ENCODE measurements at regions not wholly inside any gene's neighbourhood (a gene's known extent, or its start where the extent isn't known, plus 50 kb on each side); places are given as distances from the start of the nearest gene placed in this dataset.

GRCh38 chr6:147821295-147821897, 312.9 kb downstream of the SAMD5 start:
- H3K4me1 Mint-ChIP-seq: peaks cover 8% of the 10 kb centered on the region
- H3K9me3 Mint-ChIP-seq: no peaks in the 10 kb centered on the region
- no peaks in the 10 kb centered on the region for H3K27me3 Mint-ChIP-seq (ENCODE audit: low read depth)
- DNase-seq (ENCODE audit: low spot score) (no peak), ATAC-seq (0 out of 2 replicates have a peak, but pooled peaks have one; percentile 41)
- ChIA-PET POLR2A (no interaction called here), CTCF (no interaction called here)
- TF ChIP-seq GRHL2 (CRISPR knock-in tag; IDR thresholded peaks at IDR 0.05; ENCODE audit: insufficient replicate concordance, severe bottlenecking): no peak
- no peak for TF ChIP-seq ZNF219 (CRISPR knock-in tag; IDR thresholded peaks at IDR 0.05; ENCODE audit: borderline replicate concordance)
- TF ChIP-seq ZNF396 (CRISPR knock-in tag; IDR thresholded peaks at IDR 0.05; ENCODE audit: borderline replicate concordance): no peak
- H3K4me3 Mint-ChIP-seq: no peak overlapping the region
- no peak overlapping the region for H3K27ac Mint-ChIP-seq
- no peaks in the 10 kb centered on the region for H3K36me3 Mint-ChIP-seq

- Mint-ChIP-seq H3K9me3 (no peaks in the 10 kb centered on the region), H3K27ac (no peak overlapping the region), H3K27me3 (ENCODE audit: low read depth) (no peaks in the 10 kb centered on the region), H3K4me1 (peaks cover 8% of the 10 kb centered on the region), H3K36me3 (no peaks in the 10 kb centered on the region), H3K4me3 (no peak overlapping the region)
- TF ChIP-seq FOXP1 (CRISPR knock-in tag; IDR thresholded peaks at IDR 0.05; ENCODE audit: borderline replicate concordance) (no peak), ELF4 (CRISPR knock-in tag; IDR thresholded peaks at IDR 0.05; ENCODE audit: low read depth) (no peak), ZNF416 (CRISPR knock-in tag; IDR thresholded peaks at IDR 0.05) (no peak), ZNF512 (CRISPR knock-in tag; IDR thresholded peaks at IDR 0.05; ENCODE audit: borderline replicate concordance) (no peak), JUN (CRISPR knock-in tag; IDR thresholded peaks at IDR 0.05) (no peak), ZBTB43 (CRISPR knock-in tag; IDR thresholded peaks at IDR 0.05) (no peak), NR3C1 (CRISPR knock-in tag; conservative IDR thresholded peaks at IDR 0.05; ENCODE audit: low read depth) (no peak), ZNF281 (CRISPR knock-in tag; IDR thresholded peaks at IDR 0.05) (no peak), ATF3 (CRISPR knock-in tag; conservative IDR thresholded peaks at IDR 0.05) (no peak), ZNF219 (CRISPR knock-in tag; IDR thresholded peaks at IDR 0.05; ENCODE audit: borderline replicate concordance) (no peak), ZMAT4 (CRISPR knock-in tag; IDR thresholded peaks at IDR 0.05) (no peak), HMGA2 (CRISPR knock-in tag; IDR thresholded peaks at IDR 0.05) (no peak)
- POLR2A ChIA-PET: no interaction called here
- no peak for ATAC-seq
- CTCF ChIA-PET: no interaction called here
- no peak for DNase-seq (ENCODE audit: low spot score)
These were observed 315.4 kb downstream of the SAMD5 start for GRCh38 chr6:147823936-147824335.

- Mint-ChIP-seq H3K4me1 (peaks cover 3% of the 10 kb centered on the region), H3K27ac (no peak overlapping the region), H3K36me3 (no peaks in the 10 kb centered on the region), H3K4me3 (no peak overlapping the region), H3K27me3 (ENCODE audit: low read depth) (no peaks in the 10 kb centered on the region), H3K9me3 (no peaks in the 10 kb centered on the region)
- TF ChIP-seq SMAD4 (CRISPR knock-in tag; IDR thresholded peaks at IDR 0.05): no peak
- TF ChIP-seq TCF7 (CRISPR knock-in tag; IDR thresholded peaks at IDR 0.05; ENCODE audit: low read depth): no peak
- TF ChIP-seq PRDM15 (CRISPR knock-in tag; IDR thresholded peaks at IDR 0.05): no peak
- TF ChIP-seq HMGXB4 (CRISPR knock-in tag; IDR thresholded peaks at IDR 0.05): no peak
- ATAC-seq: no peak
- ChIA-PET CTCF (no interaction called here), POLR2A (no interaction called here)
- DNase-seq (ENCODE audit: low spot score): no peak
These were observed 317.4 kb downstream of the SAMD5 start for GRCh38 chr6:147825848-147826247.
